GM03348 (cell line): ENCODE measurements at regions not wholly inside any gene's neighbourhood (a gene's known extent, or its start where the extent isn't known, plus 50 kb on each side); places are given as distances from the start of the nearest gene placed in this dataset.

Experiments used
- DNase-seq: peaks from one replicate; pipeline ENCODE4 v3.0.0; 2012; ENCODE audit warnings: low spot score

DNA sequence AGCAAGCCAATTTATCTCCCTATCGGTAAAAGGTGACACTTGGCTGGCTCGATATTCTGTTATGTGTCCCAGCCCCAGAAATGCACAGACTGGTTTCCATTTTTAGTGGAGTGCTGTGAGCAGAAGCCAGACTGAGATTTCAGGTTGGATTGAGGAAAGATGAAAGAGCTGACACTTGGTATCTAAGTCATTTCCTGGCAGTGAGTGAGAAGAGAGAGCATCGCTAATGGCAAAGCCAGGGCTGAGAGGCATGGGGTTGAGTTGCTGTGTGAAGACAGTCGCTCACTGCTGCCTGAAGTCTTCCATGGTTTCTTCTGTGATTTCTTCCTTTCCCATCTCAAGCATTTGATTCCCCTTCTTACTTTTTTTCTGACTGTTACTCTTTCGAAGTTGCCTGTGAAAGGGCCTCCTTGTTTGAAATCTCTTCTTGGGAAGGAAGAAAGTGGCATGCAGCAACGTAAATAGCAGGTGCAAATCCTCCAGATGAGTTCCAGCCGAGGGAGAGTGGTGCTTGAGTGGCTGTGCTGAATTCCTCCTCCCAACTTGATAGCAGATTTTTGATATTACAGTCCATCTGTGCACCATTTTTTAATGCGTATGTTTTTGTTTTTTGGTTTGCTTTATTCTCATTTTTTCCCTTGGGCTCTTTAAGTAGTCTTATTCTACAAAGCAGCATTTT, 109.2 kb upstream of the LIMCH1 start:
- no peak for DNase-seq

DNA sequence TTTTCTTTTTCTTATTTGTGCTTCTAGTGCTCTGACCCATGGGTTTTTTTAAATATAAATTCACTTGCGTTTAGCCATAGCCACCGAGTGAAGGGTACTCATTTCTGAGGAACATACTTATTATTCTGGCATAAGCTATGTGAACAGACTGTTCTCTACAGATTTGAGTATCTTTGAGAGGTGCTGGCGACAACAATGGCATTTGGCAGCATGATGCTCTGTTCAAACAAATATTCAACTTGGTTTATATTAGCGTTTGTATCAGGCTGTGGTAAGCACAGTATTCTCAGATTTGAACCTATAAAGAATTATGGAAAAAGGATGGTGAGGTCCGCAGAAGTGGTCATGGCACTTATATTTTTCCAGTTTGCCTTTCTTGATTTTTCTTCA, 108.7 kb upstream of the LIMCH1 start:
- no peak for DNase-seq

DNA sequence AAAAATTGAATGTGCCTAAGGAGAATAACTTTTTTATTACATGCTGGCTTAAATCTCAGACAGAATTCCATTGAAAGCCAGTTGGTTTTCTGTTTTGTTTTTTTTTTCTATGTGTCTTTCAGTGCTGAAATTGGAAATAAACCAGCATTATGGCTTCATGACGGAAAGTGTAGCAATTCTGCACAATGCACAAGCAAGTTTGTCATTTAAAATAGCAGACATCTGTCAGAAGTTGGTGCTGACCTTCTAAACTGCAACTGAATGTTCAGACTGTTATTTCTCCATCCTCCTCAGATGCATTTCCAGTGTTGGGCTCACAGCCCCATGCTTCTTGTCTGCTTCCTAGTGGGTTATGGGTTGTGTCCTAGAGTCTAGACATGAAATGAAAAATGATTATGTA, 107.2 kb upstream of the LIMCH1 start:
- DNase-seq: peak; percentile 29

DNA sequence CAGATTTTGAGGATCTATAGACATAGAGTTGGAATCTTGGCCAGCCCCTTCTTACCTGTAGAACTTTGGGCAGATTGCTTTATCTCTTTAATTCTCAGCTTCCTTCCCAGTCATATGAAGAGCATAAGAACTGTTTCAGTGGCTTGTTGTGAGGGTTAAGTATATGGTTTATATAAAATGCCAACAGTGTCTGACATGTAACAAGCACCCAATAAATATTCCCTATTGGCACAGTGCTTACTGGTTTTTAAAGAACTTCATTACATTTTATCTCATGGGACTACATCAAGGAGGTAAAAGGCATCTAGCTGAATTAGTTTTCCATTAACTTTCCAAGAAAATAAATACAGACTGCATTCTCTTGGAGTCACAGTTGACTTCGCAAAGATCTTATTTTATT, 106.7 kb upstream of the LIMCH1 start:
- DNase-seq: no peak

DNA sequence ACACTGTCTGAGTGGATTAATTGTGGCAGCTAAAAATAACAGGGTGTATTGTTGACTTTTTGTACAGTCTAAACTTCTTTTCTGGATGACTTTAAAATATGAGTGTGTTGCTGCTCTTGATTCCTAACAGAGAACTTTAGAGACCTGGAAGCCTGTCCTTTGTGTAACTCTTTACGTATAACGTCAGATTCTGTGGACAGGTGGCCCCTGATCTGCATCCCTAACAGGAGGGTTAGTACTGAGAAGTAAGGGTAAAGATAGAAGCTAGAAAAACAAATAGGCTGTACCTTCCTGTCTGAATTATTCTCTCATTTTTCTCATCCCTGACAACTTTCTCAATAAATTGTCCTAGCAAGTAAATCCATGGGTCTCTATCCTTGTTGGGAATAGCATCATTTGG, 105.7 kb upstream of the LIMCH1 start:
- DNase-seq: no peak

DNA sequence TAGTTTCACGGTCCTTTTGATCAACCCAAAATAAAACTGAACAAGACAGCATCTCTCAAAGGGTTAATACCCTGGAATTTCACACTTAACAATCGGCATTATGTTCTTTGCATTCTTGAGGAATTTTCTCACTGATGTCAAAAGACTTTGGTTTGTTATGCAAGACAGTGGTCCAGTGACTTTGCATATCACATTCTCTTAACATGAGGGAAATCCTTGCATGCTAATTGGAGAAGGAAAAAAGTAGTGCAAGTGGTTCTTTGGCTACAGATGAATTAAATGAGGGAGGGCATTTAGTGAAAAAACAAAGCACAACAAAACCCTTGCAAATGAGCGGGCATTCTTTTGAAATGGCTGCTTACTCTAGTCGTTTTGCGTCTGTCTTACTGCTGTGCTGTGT, 105.1 kb upstream of the LIMCH1 start:
- peak; percentile 69 for DNase-seq

DNA sequence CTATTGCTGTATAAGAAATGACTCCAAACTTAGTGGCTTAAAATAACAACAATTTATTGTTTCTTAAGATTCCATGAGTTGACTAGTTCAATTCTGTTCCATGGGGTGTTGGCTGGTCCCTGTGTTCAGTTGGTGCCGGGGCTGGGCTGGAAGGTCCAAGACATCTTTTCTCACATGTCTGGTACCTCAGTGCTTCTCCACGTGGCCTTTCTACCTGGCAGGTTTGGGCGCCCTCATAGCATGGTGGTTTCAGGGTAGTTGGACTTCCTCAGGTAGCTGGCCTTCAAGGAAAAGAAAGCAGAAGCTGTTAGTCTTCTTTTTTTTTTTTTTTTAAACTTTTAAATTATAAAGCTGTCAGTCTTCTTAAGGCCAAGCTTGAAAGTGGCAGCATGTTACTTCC, 104.6 kb upstream of the LIMCH1 start:
- no peak for DNase-seq

DNA sequence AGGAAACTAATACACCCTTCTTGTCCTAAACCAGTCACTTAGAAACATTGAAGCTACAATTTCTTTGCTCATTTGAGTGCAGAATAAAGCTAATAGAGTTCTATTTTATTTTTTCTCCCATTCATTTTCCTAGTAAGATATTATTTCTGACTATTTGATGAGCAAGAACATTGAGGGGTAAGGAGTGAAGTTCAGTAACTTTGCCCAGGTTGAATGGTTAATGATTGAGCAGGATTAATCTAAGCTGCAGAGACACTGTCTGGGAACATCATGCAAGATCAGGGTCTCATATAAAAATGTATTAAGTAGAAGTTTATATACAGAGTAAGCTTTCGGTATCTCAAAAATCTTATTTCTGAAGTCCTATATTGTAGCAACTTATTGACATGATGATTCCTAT, 102.4 kb upstream of the LIMCH1 start:
- no peak for DNase-seq

DNA sequence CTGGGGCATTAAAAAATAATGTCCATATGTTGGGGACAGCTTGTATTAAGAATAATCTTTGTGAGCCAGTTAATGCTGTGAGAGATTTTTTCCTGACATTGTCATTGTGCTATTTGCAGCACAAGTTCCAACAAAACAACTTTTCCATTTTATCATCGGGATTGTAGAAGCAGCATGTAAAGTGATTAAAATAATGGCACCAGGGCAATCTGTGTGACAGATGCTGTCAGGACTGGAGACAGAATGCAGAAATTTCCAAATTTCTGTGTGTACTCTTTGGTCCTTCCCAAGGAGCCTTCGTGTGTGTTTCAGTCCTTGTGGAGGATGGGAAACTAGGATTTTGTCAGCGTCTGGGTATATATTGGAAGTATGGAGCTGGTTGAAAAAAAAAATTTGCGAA, 101.5 kb upstream of the LIMCH1 start:
- DNase-seq: no peak

DNA sequence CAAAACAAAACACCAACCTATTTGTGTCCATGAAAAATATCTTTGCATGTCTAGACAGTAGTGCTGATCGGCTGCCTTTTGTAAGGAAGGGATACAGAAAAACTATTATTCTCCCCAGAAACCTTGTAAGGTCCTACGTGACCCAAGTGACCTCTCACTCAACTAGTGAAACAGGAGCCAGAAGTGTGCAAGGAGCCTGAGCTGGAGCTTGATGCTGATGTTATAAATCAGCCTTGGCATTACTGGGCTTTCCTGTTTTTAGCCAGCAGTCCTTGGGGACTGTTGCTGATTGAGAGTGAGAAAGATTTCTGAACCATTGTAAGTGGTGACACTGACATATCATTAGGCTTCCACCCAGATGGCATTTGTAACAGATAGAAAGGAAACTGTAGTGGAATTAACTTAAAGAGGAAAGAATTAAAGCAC, 100.8 kb upstream of the LIMCH1 start:
- DNase-seq: no peak

DNA sequence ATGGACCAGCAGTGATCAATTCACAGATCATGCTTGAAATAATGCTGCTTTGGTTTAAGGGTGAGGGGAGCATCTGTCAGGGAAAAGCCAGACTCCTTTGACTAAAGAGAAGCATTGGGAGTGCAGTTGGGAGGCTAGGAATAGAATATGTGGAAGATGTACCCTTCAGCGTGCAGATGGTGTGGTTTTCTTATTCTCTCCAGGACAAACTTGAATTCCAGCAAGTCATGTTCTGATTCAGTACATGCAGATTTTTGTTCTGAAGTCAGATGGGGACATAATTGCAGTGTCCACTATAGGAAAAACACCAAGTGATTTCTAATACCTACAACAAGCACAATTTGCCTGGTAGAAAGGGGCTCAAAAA, 99.0 kb upstream of the LIMCH1 start:
- no peak for DNase-seq

DNA sequence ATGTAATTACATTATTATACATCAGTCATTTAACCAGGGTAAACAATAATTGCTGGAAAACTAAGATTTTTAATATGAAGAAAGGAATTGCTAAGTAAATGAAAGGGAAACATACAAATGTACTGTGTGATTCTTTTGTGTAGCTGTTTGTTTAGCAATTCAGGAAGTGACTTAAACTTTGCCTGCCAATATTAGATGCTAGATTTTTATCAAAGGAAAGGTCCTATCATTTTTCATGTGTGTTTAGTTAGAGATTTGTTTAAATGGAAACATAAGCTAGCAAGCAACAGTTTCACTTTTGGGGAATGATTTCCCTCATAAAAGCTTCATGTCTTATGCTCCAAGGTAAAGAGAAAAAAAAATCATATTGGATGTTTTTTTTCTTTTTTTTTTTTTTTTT, 95.1 kb upstream of the LIMCH1 start:
- DNase-seq: no peak

DNA sequence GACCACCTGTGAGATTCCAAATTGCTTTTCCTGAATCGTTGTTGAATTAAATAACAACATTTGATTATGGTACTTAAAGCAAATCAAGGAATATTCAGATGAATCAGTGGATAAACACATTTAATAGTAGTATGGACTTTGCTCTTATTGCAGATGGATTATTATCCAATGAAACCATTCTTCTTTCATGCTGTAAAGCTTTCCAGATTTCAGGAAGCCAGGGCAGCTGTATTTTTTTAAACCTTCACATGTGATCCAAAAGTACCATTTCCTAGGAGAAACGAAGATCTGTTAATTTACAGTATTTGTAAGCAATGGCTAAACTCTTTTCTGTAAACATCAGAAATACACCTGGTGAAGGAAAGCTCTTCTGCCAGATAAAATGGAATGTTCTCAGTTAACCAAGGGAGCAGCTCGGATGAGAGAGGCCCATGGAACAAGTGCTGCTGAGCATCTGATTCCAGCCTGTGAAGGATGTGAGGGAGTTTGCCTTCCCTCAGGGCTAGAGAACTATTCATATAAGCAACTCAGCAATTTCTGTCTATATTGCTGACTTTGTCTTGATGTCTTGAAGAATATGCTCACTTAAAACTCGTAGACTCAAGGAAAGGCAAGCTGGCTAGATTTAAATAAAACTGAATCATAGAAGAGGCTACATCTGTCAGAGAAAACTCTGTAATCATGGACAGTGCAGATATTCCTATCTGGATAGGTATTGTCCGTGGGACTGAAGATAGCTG, 94.4 kb upstream of the LIMCH1 start:
- DNase-seq: no peak

DNA sequence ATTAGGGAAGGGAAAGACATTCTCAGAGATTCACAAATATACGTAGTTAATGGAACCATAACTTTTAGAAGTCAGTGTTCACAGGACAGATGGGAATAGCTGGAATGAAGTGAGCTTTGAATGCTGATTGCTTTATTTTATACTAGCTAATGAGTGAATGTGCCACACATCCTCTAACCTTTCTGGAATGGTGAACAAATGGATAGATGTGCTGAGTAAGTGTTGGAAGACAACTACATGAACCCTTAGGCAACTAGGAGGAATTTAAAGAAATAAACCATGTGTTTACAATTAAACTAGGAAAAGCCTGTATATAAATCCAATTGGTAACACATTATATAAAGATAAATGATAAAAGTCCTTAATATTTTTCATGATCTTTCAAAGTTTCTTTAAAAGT, 91.6 kb upstream of the LIMCH1 start:
- no peak for DNase-seq

DNA sequence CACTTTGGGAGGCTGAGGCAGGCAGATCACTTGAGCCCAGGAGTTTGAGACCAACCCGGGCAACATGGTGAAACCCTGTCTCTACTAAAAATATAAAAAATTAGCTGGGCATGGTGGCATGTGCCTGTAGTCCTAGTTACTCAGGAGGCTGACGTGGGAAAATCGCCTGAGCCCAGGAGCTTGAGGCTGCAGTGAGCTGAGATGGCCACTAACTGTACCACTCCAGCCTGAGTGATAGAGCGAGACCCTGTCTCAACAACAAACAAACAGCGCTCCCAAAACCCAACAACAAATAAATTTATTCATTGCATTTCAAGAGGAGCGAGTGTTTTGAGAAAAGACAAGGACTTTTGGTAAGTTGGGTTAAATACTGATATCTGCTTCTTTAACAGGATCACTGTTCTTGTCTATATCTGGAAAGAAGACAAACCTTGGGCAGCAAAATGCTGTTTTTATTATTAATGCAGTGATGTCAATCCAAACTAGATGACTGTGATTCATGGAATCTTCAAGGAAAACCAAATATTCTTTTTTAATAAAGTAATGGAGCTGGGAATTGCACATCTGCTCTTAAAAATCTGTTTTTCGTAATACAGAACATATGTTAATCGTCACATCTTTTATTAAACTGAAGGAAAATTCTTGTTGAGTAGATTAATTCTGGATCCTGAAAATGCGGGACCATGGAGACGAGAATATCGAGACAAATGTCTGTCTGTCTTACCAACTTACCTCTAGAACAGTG, 90.8 kb upstream of the LIMCH1 start:
- no peak for DNase-seq

DNA sequence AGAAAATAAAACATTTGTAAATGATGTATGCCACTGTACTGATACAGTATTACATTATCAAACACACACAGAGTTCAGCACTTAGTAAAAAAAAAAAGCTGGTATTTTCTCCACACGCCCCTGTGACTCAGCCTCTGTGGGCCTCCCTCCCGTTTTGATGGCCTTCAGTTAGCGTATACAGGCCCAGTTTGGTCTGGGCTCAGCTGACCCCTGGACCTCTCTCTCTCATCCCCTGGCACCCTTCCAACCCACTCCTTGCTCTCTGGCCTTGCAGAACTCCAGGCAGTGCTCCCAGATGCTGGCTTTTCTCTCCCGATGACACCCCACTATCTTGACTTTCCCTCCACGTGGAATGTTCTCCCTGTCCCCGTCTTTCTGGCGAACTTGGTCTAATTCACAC, 89.0 kb upstream of the LIMCH1 start:
- DNase-seq: peak; percentile 46

DNA sequence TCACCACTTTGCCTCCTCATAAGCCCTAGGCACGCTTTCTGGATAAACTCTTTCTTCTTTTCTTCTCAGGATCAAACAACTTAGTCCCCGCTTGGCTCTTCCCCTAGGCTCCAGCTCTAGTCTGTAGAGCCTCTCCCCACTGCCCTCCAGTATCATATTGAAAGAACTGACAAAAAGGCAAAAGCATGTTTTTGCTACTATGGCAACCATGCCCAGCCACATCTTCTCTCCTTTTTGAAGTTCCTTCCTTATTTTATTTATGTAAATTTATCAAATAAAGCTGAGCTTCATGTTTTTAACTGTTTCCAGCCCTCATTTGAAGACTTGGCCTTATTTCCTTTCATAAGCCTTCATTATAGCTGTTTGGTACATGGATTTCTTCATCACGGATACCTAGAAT, 86.0 kb upstream of the LIMCH1 start:
- no peak for DNase-seq

DNA sequence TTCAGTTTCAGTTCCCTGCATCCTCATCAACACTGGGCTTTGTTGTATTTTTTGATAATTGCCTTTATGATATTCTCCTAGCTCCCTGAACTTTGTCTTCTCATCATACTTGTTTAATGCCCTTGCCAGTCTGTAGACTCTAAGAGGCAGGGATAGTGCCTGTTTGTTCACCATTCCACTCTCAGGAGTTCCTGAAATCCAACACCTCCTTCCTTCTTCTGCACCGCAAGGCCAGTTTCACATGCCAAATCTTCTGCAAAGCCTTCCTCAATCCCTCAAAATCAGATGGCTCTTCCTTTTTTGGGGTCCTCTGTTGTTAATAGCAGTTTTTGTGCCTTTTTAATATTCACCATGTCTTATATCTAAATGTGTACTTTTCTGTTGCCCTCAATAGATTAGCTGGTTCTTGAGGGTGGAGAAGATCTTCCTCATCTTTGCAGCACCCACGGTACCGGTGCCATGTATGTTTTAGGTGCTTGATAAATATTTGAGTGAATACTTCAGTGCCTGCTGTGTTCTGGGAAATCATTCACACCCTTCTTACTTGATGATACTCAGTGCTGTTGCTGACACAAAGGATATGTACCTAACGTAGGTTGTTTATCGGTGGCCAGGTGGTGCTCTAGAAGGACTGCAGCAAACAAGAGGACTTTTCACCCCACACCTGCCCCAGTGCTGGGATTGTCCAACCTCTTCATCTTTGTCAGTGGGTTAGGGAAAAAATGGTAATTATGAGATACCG, 85.3 kb upstream of the LIMCH1 start:
- no peak for DNase-seq

DNA sequence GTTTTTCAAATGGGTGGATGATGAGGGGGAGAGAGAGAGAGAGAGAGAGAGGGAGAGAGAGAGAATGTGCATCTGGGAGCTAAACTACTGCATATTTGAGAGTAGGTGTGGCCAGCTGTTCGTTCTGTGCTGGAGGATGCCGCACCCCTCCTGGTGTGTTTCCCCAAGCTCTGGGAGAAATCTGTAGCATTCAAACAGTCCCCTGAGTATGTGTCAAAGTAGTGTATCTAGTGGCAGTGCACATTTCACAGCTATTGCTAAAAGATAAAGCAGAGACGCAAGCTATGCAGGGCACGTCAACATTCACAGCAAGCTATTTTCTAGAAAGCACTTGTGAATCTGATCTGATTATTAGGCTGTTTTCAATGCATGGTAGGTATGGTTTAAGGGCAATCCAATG, 83.5 kb upstream of the LIMCH1 start:
- no peak for DNase-seq

DNA sequence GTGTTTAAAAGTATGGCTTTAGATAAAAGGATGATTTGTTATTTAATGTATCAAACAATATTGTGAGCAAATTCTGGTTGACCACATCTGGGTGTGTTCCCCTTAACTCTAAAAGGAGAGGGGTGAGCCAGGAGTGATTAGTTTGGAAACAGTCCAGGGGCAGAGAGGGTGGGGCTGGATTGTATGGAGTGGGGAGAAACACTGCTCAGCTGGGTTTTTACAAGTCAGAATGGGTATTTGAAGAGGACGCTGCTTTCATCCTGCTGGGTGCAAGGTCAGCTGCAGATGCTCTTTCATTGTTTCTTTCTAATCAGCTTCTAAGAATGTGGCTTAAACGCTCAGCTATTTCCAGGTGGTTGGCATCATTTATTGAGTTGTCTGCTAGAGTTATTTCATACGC, 82.8 kb upstream of the LIMCH1 start:
- DNase-seq: peak; percentile 23

DNA sequence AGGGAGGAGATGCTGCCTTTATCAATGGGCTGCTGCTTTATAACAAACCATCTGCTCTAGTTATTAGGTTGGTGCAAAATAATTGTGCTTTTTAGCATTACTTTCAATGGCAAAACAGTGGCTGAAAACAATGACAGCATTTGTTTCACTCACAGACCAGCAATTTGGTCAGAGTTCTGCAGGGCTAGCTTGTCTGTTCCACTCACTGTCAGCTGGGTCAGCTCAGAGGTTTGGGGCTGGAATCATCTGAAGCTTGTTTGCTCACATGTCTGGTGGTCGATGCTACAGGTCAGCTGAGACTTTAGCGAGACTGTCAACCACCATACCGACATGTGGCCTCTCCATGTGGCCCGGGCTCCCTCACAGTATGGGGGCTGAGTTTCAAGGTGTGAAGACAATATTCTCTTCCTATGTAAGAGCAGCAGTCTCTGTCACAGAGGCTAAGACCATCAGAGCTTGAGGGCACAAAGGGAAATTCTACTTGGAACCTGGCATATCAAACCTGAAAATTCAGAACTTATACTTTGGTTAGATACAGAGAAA, 81.3 kb upstream of the LIMCH1 start:
- DNase-seq: no peak

DNA sequence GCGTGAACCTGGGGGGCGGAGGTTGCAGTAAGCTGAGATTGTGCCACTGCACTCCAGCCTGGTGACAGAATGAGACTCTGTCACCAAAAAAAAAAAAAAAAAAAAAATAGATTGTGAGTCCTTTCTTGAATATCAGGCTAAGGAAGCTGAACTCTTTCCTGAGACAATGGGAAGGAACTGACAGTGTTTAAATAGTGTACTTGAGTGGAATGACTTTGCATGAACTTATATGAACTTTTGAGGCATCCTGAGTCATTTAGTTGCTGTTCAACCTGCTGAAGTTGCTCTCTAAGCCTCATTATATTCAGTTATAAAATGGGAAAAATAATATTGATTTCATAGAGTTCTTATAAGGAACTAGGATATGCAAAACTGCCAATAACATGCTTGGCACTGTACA, 79.3 kb upstream of the LIMCH1 start:
- DNase-seq: no peak
